GM21360 (cell line): ENCODE measurements at regions not wholly inside any gene's neighbourhood (a gene's known extent, or its start where the extent isn't known, plus 50 kb on each side); places are given as distances from the start of the nearest gene placed in this dataset.
"Not testable (repeated sequence)": the region's sequence is repeated elsewhere in the genome, so short reads cannot be mapped to it uniquely, and the experiment has no call there.

Experiments used
- ATAC-seq: cut with Tn5 transposase; IDR thresholded peaks from one replicate; pipeline ENCODE4 v1.9.1; 2021; ENCODE audit warnings: mild to moderate bottlenecking, moderate library complexity; ENCODE audit not compliant: unreplicated experiment

DNA sequence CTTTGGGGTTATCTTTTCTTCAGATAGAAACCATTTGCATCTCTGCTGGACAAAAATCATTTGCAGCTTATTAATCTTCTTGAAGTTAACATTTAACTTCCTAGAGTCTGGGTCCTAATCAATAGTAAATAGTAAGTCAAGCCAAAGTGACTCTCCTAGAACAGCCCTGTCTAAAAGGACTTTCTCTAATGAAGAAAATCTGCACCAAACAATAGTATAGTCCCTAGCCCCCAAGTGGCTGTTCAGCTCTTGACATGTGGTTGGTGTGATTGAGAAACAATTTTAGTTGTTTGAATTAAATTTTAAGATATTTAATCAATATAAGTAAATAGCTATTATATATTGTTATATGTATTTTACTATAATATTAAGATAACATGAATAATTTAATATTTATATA lies 64.6 kb upstream of the SHB start:
- no peak for ATAC-seq

DNA sequence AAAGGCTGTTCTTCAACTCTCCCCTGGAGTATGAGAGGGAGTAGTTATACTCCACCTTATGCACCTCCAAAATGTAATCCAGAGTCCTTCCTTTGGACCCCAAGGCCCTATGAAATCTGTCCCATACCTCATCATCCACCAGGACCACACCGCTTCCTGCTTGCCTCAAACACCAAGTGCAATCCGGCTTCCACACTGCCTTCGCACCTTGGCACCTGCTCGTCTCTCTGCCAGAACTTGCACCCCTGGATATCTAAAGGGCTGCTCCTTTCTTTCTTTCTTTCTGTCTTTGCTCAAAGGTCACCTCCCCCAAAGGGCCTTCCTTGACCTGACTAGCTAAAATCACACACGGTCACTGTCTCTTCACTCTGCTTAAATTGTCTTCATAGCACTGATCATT lies 63.9 kb upstream of the SHB start:
- ATAC-seq, result no peak

DNA sequence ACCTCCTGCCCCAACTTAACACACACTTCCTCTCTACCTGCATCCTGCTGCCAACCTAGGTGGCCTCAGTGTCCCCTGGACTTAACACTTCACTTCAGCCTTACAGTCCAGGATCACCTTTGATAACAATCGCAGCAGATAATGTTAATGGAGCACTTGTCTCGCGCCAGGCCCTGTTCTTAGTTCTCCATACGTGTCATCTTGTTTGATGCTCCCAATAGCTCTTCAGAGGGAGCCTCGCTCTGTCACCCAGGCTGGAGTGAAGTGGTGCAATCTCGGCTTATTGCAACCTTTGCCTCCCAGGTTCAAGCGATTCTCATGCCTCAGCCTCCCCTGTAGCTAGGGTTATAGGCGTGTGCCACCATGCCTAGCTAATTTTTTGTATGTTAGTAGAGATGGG lies 62.7 kb upstream of the SHB start:
- ATAC-seq, result no peak

DNA sequence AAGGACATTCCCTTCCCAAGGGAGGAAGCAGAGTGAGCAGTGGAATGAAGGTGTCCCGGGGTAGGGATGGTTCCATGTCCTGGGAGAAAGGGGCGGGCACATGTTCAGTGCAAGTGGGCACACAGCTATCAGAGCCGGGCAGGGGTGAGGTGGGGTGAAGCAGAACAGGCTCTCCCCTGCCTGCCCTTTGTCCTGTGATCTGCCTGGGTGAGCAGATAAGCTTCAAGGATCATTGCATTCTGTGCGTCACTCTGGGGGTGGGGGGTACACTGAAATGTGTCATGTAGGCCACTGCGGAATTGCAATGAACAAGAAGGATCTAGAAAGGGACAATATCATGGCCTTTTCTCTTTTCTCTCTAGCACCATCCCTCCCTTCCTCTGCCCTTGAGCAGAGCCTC lies 61.7 kb upstream of the SHB start:
- no peak for ATAC-seq

DNA sequence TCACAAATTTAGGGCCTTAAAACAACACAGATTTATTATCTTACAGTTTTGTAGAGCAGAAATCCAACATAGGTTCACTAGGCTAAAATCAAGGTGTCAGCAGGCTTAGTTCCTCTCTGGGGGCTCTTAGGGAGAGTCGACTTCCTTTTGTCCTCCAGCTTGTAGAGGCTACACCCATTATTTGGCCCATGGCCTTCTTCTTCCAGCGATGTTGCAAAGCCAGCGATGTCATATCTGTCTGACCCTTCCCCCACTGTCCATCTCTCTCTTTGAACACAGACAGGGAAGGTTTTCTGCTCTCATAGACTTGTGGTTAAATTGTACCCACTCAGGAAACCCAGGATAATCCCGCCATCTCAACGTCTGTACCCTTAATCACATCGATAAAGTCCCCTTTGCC lies 60.3 kb upstream of the SHB start:
- ATAC-seq, result no peak

DNA sequence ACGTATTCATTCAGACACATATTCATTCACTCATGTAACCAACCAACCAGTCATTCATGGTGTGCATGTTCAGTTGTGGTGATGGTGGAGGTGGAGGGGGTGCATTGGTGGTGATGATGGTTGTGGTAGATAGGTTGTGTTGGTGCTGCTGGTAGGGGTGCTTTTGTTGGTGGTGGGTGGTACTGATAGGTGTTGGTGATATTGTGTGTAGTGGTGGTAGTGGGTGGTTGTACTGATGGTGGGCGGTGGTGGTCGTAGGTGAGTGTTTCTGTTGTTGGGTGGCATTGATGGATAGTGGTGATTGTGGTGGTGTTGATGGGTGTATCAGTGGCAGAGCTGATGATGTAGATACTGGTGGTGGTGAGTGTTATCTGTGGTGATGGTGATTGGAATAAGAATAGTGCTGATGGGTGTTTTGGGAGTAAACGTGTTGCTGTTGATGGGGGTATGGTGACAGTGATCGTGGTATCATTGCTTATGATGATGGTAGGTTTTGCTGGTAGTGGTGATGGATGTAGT lies 59.8 kb upstream of the SHB start:
- no peak for ATAC-seq

DNA sequence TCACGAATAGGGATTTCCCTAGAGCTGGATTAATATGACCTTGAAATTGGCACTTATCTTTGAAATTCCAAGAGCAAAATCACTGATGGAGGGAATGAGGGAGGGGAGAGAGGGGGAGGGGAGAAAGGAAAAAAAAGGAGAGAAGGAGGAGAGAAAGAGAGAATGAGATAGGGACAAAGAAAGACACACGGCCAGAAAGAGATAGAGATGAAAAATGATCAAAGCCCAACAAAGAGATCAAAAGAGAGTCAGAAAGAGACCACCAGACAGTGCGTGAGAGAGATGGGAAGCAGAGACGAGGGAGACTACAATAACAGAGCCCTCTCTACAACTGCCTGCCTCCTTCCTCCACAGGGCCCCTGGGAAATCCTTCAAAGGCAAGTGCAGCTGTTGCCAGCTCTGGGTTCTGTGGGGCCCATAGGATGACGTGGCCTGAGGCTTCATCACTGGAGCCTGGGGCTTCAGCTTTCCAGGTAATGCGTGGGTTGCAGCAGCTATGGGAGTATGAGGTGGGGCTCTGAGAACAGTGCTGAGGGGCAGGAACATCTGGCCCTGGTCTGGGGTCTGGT lies 58.3 kb upstream of the SHB start:
- no peak for ATAC-seq

DNA sequence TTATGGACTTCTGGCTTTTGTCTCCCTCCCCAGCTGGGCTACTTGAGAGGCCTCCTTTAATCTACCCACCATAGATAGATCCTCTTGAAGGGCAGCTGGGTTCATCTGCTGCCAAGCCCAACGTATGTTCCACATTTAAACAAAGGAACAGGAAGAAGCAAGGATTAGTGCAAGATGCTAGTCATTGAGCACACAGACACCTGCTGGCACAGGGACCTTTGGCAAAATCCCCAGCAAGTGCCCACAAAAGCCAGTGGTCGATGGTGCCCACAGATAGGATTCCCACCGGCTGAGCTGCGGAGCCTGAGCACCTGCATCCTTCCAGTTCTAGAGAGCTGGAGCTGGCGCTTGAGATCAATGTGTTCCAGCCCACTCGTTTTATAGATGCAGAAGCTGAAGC lies 57.7 kb upstream of the SHB start:
- ATAC-seq, result no peak

DNA sequence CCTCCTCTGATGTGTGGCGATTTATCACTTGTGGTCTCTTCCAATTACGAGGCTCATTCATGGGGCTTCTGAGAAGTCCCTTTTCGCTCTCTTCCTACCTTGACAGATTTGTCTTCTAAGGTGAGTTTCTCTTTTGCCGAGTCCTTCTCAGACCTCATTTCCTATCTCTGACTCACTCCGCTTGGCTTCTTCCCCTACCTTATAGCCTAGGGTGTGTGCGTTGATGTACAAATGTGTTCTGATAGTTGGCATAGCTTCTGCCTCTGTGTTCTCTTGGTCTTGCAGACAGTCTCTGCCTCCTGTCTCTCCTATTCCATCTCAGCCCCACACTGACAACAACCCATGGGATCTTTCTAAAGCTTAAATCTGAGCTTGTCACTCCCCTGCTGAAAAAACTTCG lies 56.9 kb upstream of the SHB start:
- ATAC-seq, result no peak

DNA sequence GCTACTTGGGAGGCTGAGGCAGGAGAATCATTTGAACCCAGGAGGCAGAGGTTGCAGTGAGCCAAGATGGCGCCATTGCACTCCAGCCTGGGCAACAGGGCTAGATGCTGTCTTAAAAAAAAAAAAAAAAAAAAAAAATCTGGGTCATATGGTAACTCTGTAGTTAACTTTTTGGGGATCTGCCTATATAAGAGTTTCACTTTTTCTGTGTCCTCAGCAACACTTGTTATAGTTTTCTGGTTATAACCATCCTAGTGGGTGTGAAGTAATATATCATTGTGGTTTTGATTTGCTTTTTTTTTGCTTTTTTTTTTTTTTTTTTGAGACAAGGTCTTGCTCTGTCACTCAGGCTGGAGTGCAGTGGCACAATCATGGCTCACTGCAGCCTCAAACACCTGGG lies 54.3 kb upstream of the SHB start:
- not testable (repeated sequence) for ATAC-seq

DNA sequence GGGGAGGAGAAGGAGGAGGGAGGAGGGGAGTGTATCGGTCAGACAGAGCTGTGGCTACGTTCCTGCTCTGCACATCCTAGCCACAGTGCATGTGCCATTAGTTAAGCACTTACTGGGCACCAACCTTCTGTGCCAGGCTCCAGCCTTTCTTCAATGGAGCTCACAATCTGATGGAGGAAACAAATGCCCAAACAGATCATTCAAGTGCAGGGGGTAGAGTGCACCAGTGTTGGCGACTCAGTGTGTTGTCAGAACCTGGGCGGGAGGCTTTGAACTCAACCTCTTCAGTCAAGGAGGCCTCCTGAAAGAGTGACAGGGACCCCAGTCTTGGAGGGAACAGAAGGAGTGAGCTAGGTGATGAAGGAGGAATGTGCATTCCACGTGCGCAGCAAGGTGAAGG lies 51.9 kb upstream of the SHB start:
- ATAC-seq, result no peak

DNA sequence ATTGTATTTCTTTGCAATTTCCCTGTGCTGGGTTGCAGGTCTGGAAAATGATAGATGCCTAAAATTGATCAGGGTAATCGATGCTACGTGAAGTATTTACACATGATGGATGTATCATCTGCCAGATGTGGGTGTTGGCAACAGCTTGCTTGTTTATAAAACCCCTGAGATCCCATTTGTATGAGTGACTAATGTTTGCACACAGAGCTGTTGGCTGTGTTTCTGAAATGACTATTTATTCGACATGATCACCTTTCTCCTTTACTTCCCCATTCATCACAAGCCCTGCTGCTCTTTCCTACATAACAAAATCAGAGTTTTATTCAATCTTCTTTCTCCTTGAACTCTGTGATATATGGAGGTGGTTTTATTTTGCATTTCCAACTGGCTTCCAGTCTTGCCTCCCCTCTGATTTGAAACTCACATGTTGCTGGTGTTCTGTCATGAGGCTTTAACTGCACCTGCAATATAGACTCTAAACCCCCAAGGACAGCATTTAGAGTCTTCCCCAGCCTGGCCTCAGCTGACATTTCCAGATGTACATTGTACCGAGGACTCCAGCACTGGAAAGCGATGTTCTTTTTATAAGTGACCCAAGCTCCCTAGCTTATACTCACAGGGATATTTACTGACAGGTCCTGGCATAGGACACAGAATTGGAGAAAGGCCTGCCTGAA lies 50.7 kb upstream of the SHB start:
- no peak for ATAC-seq

DNA sequence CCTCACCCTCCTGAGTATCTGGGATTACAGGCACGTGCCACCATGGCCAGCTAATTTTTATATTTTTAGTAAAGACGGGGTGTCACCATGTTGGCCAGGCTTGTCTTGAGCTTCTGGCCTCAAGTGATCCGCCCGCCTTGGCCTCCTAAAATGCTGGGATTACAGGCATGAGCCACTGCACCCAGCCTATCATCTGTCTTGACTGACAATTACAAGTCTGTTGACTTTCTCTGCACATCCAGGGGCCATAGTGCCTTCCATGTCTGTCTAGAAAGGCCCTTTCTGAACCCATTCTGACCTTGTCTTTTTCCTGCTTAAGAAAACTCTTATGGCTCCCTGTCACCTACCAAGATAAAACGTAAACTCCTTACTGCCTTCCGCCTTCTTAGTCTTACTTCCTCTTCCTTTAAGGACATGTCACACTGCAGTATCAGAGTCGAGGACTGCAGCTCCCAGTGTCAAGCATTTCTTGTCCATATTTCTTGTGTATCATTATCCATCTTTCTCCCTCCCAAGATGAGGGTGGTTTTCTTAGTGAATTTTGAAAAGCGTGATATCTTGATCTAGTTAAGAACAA lies 49.9 kb upstream of the SHB start:
- no peak for ATAC-seq
